Activated T-helper 1 cell treated with anti-CD3 and anti-CD28 coated beads, Interleukin-2, amount 50 U/mL, for 16 hours (primary cell): ENCODE measurements at regions not wholly inside any gene's neighbourhood (a gene's known extent, or its start where the extent isn't known, plus 50 kb on each side); places are given as distances from the start of the nearest gene placed in this dataset.

Experiments
- DNase-seq, 2 donors: peaks; one replicate each; pipeline ENCODE4 v3.0.0-alpha.2; 2020; ENCODE audit warnings: low read depth in 1 of 2, low spot score in 1 of 2

DNA sequence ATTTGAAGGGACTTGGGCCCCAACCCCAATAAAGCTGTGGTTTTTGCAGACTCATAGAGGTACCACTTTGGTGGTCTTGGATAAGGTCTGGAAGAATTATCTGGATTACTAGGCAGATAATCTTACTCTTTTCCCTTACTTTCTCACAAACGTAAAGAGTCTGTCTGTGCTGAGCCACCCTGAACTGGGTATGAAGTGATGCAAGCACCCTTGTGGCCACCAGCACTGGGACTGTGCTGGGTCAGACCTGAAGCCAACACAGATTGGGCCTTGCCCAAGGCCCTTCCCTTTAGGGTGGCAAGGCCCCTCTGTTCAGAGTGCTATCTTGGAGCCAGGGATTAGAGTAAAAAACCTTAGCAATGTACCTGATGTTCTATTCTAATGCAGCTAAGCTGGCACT lies 827.0 kb upstream of the RAB6C start:
- no peak for DNase-seq

DNA sequence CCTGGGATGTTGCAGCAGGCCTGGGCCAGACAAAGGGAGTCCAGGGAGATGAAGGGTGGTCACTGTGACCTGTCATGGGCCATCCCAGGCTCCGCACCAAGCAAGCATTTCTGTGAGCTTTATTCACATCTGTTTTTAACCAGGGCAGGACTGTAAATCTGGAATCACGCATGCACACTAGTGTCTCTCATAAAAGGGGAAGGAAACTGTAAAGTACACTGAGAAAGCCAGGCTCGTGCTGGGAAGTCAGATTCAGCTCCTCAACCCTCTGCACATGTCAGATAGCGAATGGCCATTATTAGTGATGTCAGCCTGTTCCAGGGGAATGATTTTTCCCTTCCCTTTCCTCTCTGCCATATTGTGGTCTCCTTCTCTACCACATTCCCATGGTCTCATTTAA lies 818.6 kb upstream of the RAB6C start:
- DNase-seq, result no peak

DNA sequence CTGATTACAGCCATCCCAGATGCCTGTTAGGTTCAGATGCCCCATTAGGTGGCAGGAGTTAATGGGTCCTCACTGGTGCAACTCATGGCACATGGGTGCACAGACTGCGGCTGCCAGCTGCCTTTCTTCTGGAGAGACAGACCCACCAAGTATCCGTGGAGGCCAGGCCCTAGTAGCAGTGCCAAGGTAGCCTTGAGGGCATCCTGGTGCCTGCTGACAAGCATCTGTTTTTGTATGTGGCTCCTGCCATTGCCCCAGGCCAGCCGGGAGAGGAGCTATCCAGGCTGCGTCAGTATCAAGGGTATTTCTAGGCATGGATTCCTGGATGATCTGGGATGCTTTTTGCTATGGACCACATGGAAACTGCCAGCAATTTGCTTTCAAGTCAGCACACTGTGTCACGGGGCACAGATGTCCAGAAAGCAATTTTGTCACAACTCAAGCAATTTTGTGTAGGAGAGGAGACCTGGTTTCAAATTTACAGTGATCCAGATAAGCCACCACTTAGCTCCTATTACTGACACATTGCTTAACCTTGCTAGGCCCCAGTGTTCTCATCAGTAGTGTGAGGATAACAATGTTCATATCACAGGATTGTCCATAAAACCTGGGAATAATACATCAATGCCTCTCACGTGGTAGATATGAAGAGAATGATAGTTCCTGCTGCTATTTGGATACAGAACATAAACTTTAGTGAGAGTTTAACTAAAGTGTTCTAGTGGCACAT lies 815.1 kb upstream of the RAB6C start:
- no peak for DNase-seq

DNA sequence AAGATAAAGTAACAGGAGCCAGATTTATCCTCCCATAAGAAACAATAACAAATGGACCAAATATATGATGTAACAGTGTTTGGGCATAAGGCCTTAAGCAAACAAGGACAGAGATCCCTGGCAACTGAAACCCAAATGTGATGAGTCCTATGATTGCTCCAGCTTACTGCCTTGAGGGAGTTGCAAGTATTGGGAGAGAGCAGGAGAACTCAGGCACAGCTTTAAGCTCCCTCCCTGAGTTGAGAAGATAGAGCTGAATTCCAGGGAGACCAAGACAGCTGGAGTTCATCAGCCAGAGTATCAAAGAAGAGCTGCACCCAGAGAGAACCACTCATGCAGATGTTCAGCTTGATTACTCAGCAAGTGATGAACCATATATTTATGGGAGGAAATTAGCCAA lies 814.5 kb upstream of the RAB6C start:
- DNase-seq, result no peak

GRCh38 chr2:129167456-129167855 lies 812.0 kb upstream of the RAB6C start:
- no peak for DNase-seq

GRCh38 chr2:129170570-129170969 lies 808.9 kb upstream of the RAB6C start:
- DNase-seq, result no peak

DNA sequence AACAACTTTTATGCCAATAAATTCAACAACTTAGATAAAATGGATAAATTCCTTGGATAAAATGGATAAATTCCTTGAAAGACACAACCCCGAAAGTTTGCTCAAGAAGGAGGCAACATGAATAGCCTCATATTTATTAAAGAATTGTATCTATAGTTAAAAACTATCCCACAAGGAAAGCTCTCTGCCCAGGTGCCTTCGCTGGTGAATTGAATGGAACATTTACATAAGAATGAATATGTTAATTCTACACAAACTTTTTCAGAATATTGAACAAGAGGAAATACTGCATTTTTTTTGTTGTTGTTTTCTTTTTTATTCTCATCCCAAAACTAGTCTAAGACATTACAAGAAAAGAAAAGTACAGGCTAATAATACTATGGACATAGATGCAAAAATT lies 805.3 kb upstream of the RAB6C start:
- DNase-seq, result no peak

GRCh38 chr2:129175051-129175450 lies 804.4 kb upstream of the RAB6C start:
- no peak for DNase-seq

DNA sequence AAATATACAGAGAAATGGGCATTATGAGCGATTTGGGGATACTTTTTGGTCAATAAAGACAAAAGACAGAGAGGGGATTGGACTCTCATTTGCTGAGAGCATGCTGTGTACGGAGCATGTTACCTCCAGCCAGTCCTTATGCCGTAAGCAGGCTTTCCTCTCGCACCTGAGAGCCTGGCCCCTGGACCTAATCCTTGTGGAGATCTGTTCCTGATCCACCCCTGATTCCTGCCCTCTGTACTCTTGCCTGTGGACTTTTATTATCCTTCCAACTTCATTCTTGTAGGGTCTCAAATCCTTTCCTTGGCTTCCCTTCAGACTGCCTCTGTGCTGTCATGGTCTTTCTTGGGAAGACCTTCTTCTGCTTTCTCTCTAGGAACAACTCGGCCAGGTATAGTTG lies 803.1 kb upstream of the RAB6C start:
- DNase-seq, result no peak

DNA sequence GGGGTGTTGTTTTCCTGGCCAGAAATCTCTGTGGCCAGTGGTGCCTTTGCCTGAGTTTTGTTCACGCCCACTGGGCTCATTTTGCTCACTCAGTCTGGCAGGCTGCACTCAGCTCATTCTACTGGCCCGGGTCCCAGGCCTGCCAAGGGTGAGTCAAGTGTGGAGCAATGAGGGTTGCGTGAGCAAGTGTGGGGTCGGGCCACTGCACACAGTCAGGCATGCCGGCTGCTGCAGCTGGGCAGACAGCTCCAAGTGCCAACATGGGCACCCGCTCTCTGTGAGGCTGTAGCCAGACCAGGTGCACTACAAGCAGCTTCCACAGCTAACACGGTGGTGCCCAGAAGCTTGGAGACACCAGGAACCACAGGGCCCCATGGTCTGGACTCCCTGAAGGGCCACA lies 801.1 kb upstream of the RAB6C start:
- no peak for DNase-seq

- no peak for DNase-seq
Observed at GRCh38 chr2:129179199-129179598, 800.3 kb upstream of the RAB6C start.

GRCh38 chr2:129180124-129180716 lies 799.2 kb upstream of the RAB6C start:
- no peak for DNase-seq

GRCh38 chr2:129181433-129181832 lies 798.0 kb upstream of the RAB6C start:
- no peak for DNase-seq

DNA sequence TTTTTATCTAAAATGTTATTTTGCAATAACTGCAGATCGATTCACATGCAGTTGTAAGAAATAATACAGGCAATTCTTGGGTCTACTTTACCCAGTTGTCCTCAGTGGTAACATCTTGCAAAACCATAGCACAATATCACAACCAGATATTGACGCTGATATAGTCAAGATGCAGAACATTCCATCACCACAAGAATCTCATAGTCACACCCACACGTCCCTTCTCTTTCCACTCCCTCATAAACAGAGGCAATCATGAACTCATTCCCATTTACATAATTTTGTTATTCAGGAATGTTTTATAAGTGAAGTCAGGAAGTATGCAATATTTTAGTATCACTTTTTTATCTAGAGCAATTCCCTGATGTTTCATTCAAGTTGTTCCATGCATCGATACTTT lies 797.5 kb upstream of the RAB6C start:
- DNase-seq, result no peak

DNA sequence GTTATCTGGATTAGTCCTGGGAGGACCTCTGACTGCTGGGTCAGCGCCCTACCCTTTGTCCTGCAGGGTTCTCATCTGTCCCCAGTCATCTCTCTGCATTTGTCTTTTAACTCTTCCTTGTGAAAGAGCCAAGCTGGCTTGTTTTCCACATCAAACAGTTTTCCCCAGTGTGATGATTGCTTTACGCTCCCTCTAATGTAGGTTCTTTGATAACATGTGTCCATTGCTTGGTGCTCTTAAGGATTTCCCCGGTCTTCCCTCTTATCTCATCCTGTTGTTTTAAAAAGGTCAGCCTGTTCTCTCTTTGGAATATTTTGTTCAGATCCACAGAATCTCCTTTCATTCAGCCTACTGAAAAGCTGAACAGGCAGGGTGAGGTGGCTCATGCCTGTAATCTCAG lies 792.1 kb upstream of the RAB6C start:
- DNase-seq, result no peak

GRCh38 chr2:129188451-129188850 lies 791.0 kb upstream of the RAB6C start:
- DNase-seq, result no peak

- no peak for DNase-seq
Observed at GRCh38 chr2:129189617-129190319, 789.7 kb upstream of the RAB6C start.

- DNase-seq, result no peak
Observed at GRCh38 chr2:129190494-129190893, 789.0 kb upstream of the RAB6C start.

DNA sequence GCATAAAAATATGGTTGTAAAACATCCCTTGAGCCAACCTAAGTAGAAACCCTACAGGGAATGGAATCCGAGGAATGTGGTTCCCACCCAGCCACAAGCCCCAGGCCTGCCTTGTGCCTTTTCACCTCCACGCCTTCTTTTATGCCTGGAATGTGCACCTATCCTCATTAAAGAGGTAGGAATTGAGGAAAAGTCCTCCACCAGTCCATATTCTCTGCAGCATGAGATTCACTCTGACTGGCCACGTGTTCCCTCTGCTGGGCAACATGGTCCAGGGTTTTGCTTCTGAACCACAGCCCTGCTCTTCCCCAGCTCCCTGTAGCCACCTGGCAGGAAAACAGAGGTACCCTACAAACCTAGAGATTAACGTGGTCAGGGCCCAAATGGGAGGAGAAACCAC lies 787.9 kb upstream of the RAB6C start:
- no peak for DNase-seq

DNA sequence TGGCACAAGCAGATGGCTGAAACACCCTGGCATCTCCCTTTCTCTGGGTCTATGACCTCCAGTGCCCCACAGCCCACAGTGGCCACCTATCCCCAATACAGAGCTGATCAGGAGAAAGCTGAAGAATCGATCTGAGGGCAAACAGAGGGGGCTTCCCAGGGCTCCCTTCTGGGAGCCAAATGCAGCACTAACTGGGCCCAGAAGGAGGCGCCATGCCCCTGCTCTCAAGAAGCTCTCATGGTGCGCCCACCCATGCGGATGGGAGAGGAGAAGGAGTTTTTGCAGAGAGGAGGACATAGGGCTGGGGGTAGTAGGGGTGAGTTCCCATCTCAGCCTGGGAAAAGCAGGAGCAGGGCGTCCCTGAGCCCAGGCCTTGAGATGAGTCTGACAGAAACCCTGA lies 787.3 kb upstream of the RAB6C start:
- DNase-seq, result no peak

- no peak for DNase-seq
Observed at GRCh38 chr2:129192841-129193253, 786.6 kb upstream of the RAB6C start.

GRCh38 chr2:129193961-129194360 lies 785.5 kb upstream of the RAB6C start:
- DNase-seq, result no peak

DNA sequence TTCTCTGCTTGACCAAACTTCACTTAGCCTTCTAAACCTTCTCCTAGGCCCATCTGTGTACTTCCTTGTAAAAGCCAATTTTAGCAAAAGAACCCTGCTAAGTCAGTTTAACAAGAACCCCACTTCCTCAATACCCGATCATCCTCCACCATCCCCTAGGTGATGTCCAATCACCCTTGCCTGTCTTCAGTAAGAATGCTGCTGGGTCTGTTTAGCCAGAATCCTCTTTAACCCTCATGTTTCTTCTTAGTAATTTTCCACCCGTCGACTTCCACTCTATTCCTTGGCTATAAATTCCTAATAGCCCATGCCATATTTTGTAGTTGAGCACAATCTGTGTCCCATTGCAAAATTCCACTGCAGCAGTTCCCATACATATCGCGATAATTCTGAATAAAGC lies 780.0 kb upstream of the RAB6C start:
- no peak for DNase-seq
